ENCODE measurements at regions not wholly inside any gene's neighbourhood (a gene's known extent, or its start where the extent isn't known, plus 50 kb on each side); places are given as distances from the start of the nearest gene placed in this dataset.

GRCh38 chr9:36731068-36731956, 158.6 kb downstream of the MELK start:
- TF ChIP-seq, protein P1, sequence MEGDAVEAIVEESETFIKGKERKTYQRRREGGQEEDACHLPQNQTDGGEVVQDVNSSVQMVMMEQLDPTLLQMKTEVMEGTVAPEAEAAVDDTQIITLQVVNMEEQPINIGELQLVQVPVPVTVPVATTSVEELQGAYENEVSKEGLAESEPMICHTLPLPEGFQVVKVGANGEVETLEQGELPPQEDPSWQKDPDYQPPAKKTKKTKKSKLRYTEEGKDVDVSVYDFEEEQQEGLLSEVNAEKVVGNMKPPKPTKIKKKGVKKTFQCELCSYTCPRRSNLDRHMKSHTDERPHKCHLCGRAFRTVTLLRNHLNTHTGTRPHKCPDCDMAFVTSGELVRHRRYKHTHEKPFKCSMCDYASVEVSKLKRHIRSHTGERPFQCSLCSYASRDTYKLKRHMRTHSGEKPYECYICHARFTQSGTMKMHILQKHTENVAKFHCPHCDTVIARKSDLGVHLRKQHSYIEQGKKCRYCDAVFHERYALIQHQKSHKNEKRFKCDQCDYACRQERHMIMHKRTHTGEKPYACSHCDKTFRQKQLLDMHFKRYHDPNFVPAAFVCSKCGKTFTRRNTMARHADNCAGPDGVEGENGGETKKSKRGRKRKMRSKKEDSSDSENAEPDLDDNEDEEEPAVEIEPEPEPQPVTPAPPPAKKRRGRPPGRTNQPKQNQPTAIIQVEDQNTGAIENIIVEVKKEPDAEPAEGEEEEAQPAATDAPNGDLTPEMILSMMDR (IDR thresholded peaks at IDR 0.05) = no peak
- TF ChIP-seq POLR2A (IDR thresholded peaks at IDR 0.05) (no peak), POLR2AphosphoS5 (IDR thresholded peaks at IDR 0.05) (no peak)
